ENCODE measurements at regions not wholly inside any gene's neighbourhood (a gene's known extent, or its start where the extent isn't known, plus 50 kb on each side); places are given as distances from the start of the nearest gene placed in this dataset.

GRCh38 chr15:93882779-93883178 is 348.6 kb upstream of the MCTP2 start:
- H3K4me3 ChIP-seq, result no peak overlapping the region

More at GRCh38 chr15:93882779-93883178, 348.6 kb upstream of the MCTP2 start:
- no peak for DNase-seq (ENCODE audit: extremely low read depth in 1 of 4, low spot score in 3 of 4)
- Histone ChIP-seq H3K27me3 (ENCODE audit: control insufficient read depth in 2 of 2, insufficient read depth in 2 of 2, low read length in 2 of 2) (no peaks in the 10 kb centered on the region), H3K27ac (ENCODE audit: extremely low read depth, low read depth, low read length) (no peak overlapping the region), H4K20me1 (replicated peaks; ENCODE audit: control insufficient read depth, insufficient read depth, low read length) (no peaks in the 10 kb centered on the region), H3K9me1 (ENCODE audit: control insufficient read depth, insufficient read depth, low read length) (no peaks in the 10 kb centered on the region), H3K4me2 (ENCODE audit: insufficient read depth, low read length) (no peak overlapping the region), H3K36me3 (ENCODE audit: control insufficient read depth, insufficient read depth, low read length) (no peaks in the 10 kb centered on the region), H3K9ac (ENCODE audit: insufficient read depth in 1 of 2, low read depth in 2 of 2, low read length in 2 of 2) (no peak overlapping the region), H3K4me1 (replicated peaks in 1 of 2; ENCODE audit: control insufficient read depth in 2 of 2, insufficient read depth in 2 of 2, low read length in 2 of 2) (no peaks in the 10 kb centered on the region), H3K79me2 (ENCODE audit: control insufficient read depth, insufficient read depth, low read length) (no peaks in the 10 kb centered on the region), H3K9me3 (replicated peaks; ENCODE audit: control insufficient read depth, insufficient read depth, low read depth, low read length) (0 out of 2 replicates have a peak, but pooled peaks cover 2% of the 10 kb centered on the region), H2AFZ (ENCODE audit: low read depth, low read length) (no peak overlapping the region)
- intact Hi-C loops (cut with micrococcal nuclease), result no loop called here
- BruUV-seq (replicated peaks), result no TSS peak
- ATAC-seq, result no peak
- WGBS (ENCODE audit: insufficient coverage, low coverage, missing lambda C conversion rate), result 0% methylated on average over 3 of the region's 3 CpGs
- ChIA-PET POLR2A (no interaction called here), CTCF (ENCODE audit: low intra/inter-chr PET ratio) (no interaction called here)
- TF ChIP-seq RBM22 (IDR thresholded peaks at IDR 0.05; ENCODE audit: low read depth, low read length, poor library complexity, severe bottlenecking) (no peak), ZSCAN29 (IDR thresholded peaks at IDR 0.05) (no peak), TBL1XR1 (IDR thresholded peaks at IDR 0.05; ENCODE audit: low read length in 2 of 2) (no peak), ZFP1 (CRISPR knock-in tag; IDR thresholded peaks at IDR 0.05) (no peak), ZZZ3 (IDR thresholded peaks at IDR 0.05) (no peak), GABPB2 (CRISPR knock-in tag; conservative IDR thresholded peaks at IDR 0.05) (no peak), GABPB1 (CRISPR knock-in tag; IDR thresholded peaks at IDR 0.05) (no peak), HMG20B (CRISPR knock-in tag; IDR thresholded peaks at IDR 0.05) (no peak), TFE3 (CRISPR knock-in tag; IDR thresholded peaks at IDR 0.05) (no peak)
- FAIRE-seq, result no peak
- in situ Hi-C loops (cut with MboI), result no loop called here

Data from K562 (cell line).